Esophagus squamous epithelium (tissue), 5 donors: ENCODE measurements at regions not wholly inside any gene's neighbourhood (a gene's known extent, or its start where the extent isn't known, plus 50 kb on each side); places are given as distances from the start of the nearest gene placed in this dataset.

Source experiments
- DNase-seq: peaks from one replicate; lab custom pipeline; 2025; lab: John Stamatoyannopoulos, UW
- H3K27ac ChIP-seq, 4 donors: fragments of 200-600 bp; sonication (generic); one replicate each; pipeline ENCODE4 v1.5.1; 2016 to 2019; ENCODE audit warnings: mild to moderate bottlenecking in 1 of 4
- H3K27me3 ChIP-seq, 4 donors: fragments of 200-600 bp; sonication (generic); 1 replicate in 3 of 4; 2 replicates in 1 of 4; pipeline versions ENCODE4 v1.5.1 to v1.6.0; 2017 to 2021; ENCODE audit warnings: antibody characterized with exemption in 1 of 4
- H3K36me3 ChIP-seq, 3 donors: fragments of 200-600 bp; sonication (generic); one replicate each; pipeline ENCODE4 v1.5.1; 2016 to 2019
- H3K4me1 ChIP-seq, 3 donors: fragments of 200-600 bp; sonication (generic); one replicate each; pipeline ENCODE4 v1.5.1; 2017 to 2019
- H3K4me3 ChIP-seq, 4 donors: fragments of 200-600 bp; sonication (generic); 1 replicate in 3 of 4; 2 replicates in 1 of 4; pipeline ENCODE4 v1.5.1; 2016 to 2019; ENCODE audit warnings: mild to moderate bottlenecking in 2 of 4, moderate library complexity in 1 of 4
- H3K9me3 ChIP-seq, 3 donors: fragments of 200-600 bp; sonication (generic); one replicate each; pipeline ENCODE4 v1.5.1; 2016 to 2019
- POLR2A ChIP-seq, 4 donors: fragments of 450-650 bp; IDR thresholded peaks; one replicate each; pipeline ENCODE4 v1.6.1; 2017; ENCODE audit warnings: antibody characterized with exemption in 4 of 4, mild to moderate bottlenecking in 4 of 4, moderate library complexity in 3 of 4
- WGBS, 2 donors: methylation state at CpG; one replicate each; pipeline ENCODE4 v1.1.5; 2018; 5-methylcytosine and 5-hydroxymethylcytosine counted together
- intact Hi-C: fragments of 100-400 bp; cut with DNase I; formaldehyde crosslinking; loops from one replicate; pipeline ENCODE4 v1.15.0; 2022
- TF ChIP-seq, protein P1 (sequence below), 6 experiments: fragments of 450-650 bp in 4 of 6; fragments of 200-600 bp in 2 of 6; sonication (generic) in 2 of 6; IDR thresholded peaks; one replicate each; pipeline ENCODE4 v1.5.1; 2016 to 2019; ENCODE audit warnings: antibody characterized with exemption in 6 of 6, mild to moderate bottlenecking in 4 of 6, moderate library complexity in 4 of 6
- donor health status: DM: yes; HTN: yes; CAD: no.

DNA sequence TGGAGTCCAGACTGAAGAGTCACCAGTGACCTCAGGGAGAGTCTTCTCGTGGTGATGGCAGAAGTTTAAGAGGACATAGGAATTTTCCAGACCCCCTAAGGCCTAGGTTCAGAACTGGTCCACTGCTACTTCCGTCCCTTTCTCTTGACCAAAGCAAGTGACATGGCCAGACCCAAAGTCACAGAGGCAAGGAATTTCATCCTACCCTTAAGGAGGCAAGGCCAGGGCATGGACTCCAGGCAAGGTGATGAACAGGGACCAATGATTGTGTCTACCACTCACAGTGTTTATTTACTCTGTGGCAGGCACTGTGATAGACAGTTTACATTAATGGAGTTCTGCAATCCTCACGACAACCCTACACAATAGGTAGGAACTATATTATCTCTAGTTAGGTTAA lies 265.1 kb downstream of the GLI2 start:
- peaks cover 0 to 14% (median 0%) of the 10 kb centered on the region in 4 donors for H3K27me3 ChIP-seq
- no peak overlapping the region for H3K4me3 ChIP-seq
- intact Hi-C loops = no loop called here
- H3K4me1 ChIP-seq = peaks cover 0 to 2% (median 0%) of the 10 kb centered on the region in 3 donors
- DNase-seq = no peak
- no peaks in the 10 kb centered on the region for H3K36me3 ChIP-seq
- TF ChIP-seq, protein P1, sequence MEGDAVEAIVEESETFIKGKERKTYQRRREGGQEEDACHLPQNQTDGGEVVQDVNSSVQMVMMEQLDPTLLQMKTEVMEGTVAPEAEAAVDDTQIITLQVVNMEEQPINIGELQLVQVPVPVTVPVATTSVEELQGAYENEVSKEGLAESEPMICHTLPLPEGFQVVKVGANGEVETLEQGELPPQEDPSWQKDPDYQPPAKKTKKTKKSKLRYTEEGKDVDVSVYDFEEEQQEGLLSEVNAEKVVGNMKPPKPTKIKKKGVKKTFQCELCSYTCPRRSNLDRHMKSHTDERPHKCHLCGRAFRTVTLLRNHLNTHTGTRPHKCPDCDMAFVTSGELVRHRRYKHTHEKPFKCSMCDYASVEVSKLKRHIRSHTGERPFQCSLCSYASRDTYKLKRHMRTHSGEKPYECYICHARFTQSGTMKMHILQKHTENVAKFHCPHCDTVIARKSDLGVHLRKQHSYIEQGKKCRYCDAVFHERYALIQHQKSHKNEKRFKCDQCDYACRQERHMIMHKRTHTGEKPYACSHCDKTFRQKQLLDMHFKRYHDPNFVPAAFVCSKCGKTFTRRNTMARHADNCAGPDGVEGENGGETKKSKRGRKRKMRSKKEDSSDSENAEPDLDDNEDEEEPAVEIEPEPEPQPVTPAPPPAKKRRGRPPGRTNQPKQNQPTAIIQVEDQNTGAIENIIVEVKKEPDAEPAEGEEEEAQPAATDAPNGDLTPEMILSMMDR (IDR thresholded peaks at IDR 0.05) = no peak
- no peak for TF ChIP-seq POLR2A (IDR thresholded peaks at IDR 0.05)
- no peaks in the 10 kb centered on the region for H3K9me3 ChIP-seq
- H3K27ac ChIP-seq = no peak overlapping the region
- 77 to 90% methylated on average over 2 to 3 of the region's 3 CpGs for WGBS, 2 donors

DNA sequence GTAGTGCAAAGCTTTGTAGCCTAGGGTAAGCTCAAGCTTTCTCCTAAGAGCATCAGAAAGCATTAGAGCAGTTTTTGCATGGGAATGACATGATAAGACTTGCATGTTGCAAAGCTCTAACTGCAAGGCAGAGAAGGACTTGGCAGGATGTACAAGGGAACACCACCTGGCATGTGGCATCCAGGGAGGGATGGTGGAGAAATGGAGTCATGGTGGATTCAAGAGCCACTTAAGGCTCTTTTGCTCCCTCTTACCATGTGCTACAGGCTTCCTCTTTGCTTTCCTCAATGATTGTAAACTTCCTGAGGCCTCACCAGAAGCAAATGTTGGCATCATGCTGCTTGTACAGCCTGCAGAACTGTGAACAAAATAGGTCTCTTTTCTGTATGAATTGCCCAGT lies 266.0 kb downstream of the GLI2 start:
- no peak for TF ChIP-seq POLR2A (IDR thresholded peaks at IDR 0.05)
- TF ChIP-seq, protein P1 (IDR thresholded peaks at IDR 0.05) = no peak
- Histone ChIP-seq H3K9me3 (no peaks in the 10 kb centered on the region), H3K4me3 (no peak overlapping the region), H3K36me3 (no peaks in the 10 kb centered on the region), H3K27ac (no peak overlapping the region), H3K27me3 (peaks cover 0 to 17% (median 0%) of the 10 kb centered on the region in 4 donors), H3K4me1 (peaks cover 0 to 2% (median 0%) of the 10 kb centered on the region in 3 donors)
- intact Hi-C loops = no loop called here
- DNase-seq = no peak

DNA sequence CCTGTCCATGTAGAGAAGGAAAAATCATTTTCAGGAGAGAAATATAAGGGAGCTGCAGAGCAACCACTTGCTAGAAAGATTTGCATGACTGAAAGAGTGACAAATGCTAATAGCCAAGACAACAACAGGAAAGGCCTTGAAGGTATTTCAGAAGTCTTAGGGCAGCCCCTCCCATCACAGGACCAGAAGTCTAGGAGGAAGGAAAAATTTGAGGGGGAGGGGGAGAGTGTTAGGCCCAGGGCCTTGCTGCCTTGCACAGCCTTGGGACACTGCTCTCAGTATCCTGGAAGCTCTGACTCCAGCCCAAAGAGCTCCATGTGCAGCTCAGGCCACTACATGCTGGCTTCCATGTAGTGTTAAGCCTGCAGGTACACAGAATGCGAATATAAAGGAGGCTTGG lies 266.9 kb downstream of the GLI2 start:
- no peak for DNase-seq
- no peaks in the 10 kb centered on the region for H3K36me3 ChIP-seq

DNA sequence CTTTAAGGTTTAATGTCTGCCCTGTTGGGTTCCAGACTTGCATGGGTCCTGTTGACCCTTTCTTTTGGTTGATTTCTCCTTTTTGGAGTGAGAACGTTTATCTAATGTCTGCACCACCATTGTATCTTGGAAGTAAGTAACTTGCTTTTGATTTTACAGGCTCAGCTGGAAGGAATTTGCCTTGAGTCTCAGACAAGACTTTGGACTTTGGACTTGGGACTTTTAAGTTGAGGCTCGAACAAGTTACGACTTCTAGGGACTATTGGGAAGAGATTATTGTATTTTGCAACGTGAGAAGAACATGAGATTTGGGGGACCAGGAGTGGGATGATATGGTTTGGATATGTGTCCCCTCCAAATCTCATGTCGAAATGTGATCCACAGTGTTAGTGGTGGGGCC lies 267.7 kb downstream of the GLI2 start:
- H3K9me3 ChIP-seq = no peaks in the 10 kb centered on the region
- intact Hi-C loops = no loop called here
- H3K27me3 ChIP-seq = peaks cover 0 to 19% (median 0%) of the 10 kb centered on the region in 4 donors
- H3K36me3 ChIP-seq = no peaks in the 10 kb centered on the region
- no peak for DNase-seq
- H3K27ac ChIP-seq = no peak overlapping the region
- TF ChIP-seq, protein P1 (IDR thresholded peaks at IDR 0.05) = no peak
- TF ChIP-seq POLR2A (IDR thresholded peaks at IDR 0.05) = no peak
- WGBS, 2 donors = 73 to 86% methylated on average over 5 of the region's 5 CpGs
- no peak overlapping the region for H3K4me3 ChIP-seq
- H3K4me1 ChIP-seq = peaks cover 0 to 2% (median 0%) of the 10 kb centered on the region in 3 donors

More for the DNA sequence above, 266.9 kb downstream of the GLI2 start:
- H3K27ac ChIP-seq = no peak overlapping the region
- 0% methylated on average over 1 of the region's 1 CpG for WGBS, 2 donors
- intact Hi-C loops = no loop called here
- H3K4me1 ChIP-seq = peaks cover 0 to 2% (median 0%) of the 10 kb centered on the region in 3 donors
- H3K4me3 ChIP-seq = no peak overlapping the region
- no peaks in the 10 kb centered on the region for H3K9me3 ChIP-seq
- peaks cover 0 to 17% (median 0%) of the 10 kb centered on the region in 4 donors for H3K27me3 ChIP-seq
- TF ChIP-seq POLR2A (IDR thresholded peaks at IDR 0.05) = no peak
- TF ChIP-seq, protein P1 (IDR thresholded peaks at IDR 0.05) = no peak

DNA sequence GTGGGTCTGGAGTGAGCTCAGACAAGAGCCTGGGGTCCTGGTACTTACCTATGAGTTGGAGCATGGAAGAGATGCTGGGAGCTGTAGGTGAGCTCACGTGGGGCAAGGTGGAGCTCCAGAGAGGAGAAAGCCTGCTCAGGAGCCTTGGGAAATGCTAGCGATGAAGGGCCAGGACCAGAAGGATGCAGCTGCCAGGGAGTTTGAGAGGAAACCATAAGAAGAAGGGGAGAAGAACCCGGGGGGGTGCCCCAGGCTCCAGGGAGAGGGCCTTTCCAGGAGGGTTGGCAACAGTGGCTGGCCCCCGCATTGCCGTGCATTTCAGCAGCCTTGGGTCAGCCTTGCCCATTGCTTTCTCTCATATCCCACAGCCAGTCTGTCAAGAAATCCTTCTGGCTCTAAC lies 268.7 kb downstream of the GLI2 start:
- Histone ChIP-seq H3K4me3 (no peak overlapping the region), H3K36me3 (no peaks in the 10 kb centered on the region), H3K4me1 (no peaks in the 10 kb centered on the region), H3K27me3 (peaks cover 0 to 25% (median 0%) of the 10 kb centered on the region in 4 donors), H3K9me3 (no peaks in the 10 kb centered on the region), H3K27ac (no peak overlapping the region)
- WGBS, 2 donors = 51 to 70% methylated on average over 4 to 5 of the region's 5 CpGs
- TF ChIP-seq, protein P1 (IDR thresholded peaks at IDR 0.05) = no peak
- no peak for TF ChIP-seq POLR2A (IDR thresholded peaks at IDR 0.05)
- intact Hi-C loops = no loop called here
- DNase-seq = no peak
